ENCODE measurements at regions not wholly inside any gene's neighbourhood (a gene's known extent, or its start where the extent isn't known, plus 50 kb on each side); places are given as distances from the start of the nearest gene placed in this dataset.
"Not testable (repeated sequence)": the region's sequence is repeated elsewhere in the genome, so short reads cannot be mapped to it uniquely, and the experiment has no call there.

DNA sequence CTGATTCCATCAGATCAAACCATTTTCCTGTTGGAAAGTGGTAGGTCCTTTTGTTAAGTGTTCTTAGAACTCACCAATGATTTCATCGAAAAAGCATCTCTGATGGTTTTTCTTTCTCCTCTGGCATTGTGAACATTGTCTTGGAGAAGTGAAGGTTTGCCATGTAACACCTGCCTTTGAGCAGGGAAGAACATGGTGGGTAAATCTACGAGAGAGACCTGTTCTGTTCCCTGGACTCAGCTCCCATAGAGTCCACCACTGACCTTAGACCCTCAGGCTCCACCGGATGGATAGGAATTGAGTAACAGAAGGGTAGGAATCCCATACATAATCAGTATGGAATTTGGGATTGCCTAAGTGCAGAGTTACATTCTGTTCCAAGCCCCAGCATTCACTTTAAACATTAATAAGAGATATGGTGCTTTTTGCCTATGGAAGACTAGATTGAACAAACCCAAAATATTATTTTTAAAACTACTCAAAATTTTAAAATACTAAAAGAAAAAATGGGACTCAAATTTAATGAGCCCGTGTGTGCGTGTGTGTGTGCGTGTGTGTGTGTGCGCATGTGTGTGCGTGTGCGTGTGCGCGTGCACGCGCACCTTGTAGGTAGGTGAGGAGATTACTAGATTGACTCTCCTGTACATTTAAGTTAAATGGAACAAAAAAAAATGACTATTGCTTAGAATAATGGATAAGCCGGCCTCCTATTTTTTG lies 92.0 kb downstream of the C9orf152 start:
- intact Hi-C loops (cut with DNase I), result no loop called here

DNA sequence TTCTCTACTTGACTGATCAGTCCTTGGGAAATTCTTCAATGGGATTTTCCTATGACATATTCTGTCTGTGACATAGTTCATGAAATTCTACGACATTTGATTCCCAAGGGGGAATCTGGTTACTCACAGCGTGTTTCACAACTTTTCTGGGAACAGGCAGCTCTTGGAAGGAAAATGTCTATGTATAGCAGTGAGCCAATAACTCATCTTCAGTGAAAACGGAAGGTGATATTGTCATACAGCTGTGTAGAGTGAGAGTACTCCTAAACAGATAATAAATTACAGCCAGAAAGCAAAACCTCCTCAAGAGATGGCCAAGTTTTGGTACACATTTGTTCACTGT lies 91.4 kb downstream of the C9orf152 start:
- peak; percentile 11 for ATAC-seq (ENCODE audit: poor library complexity)
- intact Hi-C loops (cut with DNase I), result no loop called here
- no peak for DNase-seq

More for the DNA sequence above, 92.0 kb downstream of the C9orf152 start:
- DNase-seq (no peak), ATAC-seq (ENCODE audit: poor library complexity) (no peak)

DNA sequence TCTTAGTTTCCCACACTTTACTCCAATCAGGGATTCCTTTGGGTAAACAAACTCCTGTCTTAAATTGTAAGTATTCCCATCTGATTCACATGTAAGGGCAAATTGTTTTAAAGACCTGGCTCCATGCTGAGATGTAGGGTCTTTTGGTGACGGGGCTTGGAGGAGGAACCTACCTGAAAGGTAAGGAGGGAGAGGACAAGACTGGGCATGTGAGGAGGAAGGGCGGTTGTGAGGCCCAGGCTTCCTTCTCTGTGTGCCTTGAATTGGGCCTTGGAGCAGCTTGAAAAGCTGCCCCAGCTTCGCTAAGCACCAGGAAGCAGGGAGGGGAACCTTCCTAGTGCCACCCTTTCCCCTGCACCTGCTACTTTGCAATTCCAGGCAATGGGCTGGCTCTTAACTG lies 86.8 kb downstream of the C9orf152 start:
- intact Hi-C loops (cut with DNase I), result no loop called here
- DNase-seq (no peak), ATAC-seq (ENCODE audit: poor library complexity) (no peak)

DNA sequence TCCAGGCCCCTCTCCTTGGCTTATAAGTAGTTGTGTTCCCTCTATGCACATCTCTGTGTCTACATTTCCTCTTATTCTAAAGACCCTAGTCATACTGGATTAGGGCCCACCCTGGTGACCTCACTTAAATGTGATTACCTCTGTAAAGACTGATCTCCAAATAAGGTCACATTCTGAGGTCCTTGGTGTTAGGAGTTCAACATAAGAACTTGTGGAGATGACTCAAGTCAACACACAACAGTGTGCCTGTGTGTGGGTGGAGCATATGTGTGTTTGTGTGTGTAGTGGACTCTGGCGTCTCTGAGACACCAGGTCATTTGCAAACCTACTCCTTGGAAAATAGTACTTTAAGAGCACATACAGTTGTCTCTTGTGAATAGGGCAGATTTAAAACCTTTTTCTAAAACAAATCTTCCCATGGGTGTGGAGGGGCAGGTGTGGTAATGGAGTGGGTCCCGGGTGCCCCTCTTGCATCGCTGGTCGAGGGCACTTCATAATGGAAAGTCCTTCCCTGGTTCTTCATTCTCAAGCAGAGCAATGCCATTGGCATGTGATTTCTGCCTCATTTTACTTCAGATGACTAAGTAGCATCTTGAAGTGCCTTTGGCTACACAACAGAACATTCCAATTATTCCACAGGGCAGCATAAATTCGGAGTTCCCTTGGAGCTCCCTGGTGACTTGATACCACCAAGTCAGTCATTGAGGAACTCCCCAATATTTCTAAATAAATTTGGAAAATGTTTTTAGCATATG lies 84.4 kb downstream of the C9orf152 start:
- intact Hi-C loops (cut with DNase I), result no loop called here
- ATAC-seq (ENCODE audit: poor library complexity) (no peak), DNase-seq (no peak)

DNA sequence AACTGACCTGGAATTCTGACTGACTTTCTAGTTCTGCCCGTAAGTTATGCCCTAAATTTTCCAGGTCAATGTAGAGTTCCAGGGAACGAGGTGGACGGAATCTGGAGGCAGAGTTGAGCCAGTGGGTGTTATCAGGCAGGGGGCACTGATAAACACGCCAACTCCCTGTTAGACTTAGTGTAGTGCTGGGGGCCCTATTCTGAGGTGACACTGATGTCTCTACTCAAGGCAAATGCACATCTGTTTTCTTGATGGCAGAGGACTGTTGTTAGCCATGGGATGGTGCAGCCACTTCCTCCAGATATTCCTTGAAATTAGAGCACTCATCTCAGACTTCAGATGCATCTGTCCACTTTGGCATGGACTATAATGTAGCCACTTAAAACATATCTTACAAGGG lies 83.5 kb downstream of the C9orf152 start:
- DNase-seq (no peak), ATAC-seq (ENCODE audit: poor library complexity) (no peak)
- intact Hi-C loops (cut with DNase I), result no loop called here

DNA sequence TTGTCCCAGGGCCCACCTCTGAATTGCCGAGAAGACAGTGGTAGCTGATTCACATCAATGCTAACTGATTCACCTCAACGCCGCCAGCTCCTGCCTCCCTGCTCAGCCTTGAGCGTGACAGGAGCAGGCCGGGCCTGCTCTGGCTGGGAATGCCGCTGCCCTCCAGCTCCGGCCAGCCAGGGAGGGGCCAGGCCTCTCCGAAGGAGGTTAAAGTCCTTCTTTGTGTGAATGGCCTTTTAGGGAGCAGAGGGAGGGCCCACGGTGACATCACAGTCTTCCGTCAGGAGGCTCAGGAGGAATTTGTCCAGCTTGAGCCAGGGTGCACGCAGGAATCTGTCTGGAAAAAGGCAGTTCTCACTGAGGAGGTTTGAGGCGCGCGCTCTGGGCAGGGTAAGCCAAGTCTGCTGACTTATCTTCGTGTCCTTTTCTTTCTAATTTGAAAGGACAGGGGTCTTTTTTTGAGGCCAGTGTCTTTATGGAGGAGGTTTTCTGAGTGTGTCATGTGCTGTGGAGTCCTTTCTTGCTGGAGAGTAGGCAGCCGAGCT lies 82.7 kb downstream of the C9orf152 start:
- ATAC-seq (ENCODE audit: poor library complexity) (peak; percentile 85), DNase-seq (peak; percentile 90)
- intact Hi-C loops (cut with DNase I), result no loop called here

DNA sequence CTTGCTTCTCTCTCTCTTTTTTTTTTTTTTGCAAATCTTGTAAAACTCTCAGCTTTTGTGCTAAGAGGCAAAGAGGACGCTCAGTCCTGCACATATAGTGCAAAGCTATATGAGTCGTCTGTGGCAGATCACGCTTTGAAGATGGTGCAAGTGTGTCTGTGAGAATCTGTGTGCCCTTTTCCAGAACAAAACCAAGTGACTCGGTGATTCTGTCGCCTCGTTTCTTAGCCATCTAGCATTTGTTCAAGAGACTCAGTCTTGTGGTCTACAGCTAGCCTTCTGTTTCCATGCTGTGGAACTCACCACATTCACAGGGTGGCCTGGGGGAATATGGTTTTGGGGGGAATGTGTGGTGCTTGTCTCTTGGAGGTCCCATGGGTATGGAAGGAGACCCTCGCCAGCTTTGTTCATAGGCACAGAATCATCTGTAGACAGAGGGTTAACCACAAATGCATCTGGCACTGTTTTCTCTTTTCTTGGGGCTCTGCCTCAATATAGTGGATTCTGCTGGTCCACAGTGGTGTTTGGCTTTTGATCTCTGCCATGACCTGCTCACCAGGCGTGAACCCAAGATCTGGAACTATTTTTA lies 82.1 kb downstream of the C9orf152 start:
- intact Hi-C loops (cut with DNase I), result no loop called here
- DNase-seq, result no peak
- peak; percentile 10 for ATAC-seq (ENCODE audit: poor library complexity)

DNA sequence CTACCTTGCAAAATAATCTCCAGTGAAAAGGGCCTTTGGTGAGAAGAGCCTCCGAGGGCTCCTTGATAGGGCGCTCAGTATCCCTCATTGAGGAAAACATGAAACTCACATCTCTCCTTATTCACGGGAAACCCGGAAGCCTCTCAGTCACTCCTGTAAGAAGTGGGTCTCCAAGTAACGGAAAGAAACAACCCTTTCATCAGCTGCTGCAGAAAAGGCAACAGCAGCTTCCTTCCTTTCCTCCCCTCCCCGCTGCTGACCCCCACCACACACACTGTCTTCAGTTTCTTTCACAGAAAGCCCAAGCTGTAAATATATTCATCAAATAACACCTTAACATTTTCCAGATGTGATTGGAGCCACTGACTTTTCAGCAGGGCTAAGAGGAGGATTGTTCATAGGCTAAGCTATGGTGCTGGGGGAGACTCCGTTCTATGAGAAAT lies 81.4 kb downstream of the C9orf152 start:
- DNase-seq (no peak), ATAC-seq (ENCODE audit: poor library complexity) (no peak)
- intact Hi-C loops (cut with DNase I), result no loop called here

DNA sequence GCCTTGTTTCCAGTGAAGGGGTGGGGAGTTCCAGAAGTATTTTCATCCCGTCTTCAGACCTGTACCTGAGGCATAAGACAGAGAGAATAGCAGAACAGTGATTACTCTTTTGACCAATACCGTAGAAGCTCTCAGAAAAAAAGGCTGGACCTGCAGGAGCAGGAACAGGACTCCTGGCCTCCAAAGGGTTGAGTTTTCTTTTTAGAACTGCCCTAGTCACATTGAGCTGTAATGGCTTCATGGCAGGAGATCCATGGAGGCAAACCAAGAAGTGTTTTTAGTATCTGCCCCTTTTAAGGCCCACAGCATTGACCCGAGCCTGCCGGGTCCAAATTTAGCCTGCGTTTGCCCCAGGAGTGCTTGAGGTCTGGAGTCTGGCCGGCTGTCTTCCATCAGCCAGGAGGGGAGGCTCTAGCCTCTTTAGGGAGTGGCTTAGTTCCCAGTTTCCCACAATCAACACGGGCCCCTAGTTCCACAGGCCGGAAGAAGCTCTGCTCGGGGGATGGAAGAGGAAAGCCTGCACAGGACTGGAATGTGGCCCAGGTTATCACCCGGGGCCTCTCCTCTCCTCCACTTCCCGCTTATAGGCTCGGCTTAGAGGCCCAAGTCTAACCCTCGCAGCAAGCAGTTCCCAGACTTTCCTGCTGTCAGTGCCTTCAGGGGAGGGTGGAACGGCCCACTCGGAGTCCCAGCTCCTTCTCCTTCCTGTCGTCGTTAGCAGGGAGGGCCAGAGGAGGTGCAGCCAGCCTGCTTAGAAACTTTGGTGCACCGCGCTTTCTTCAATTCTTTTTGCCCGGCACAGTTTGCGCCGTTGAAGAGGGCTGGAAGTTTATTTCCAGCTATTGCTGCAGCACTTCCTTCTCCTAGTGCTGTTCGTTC lies 80.7 kb downstream of the C9orf152 start:
- DNase-seq, result peak; percentile 86
- peak; percentile 84 for ATAC-seq (ENCODE audit: poor library complexity)
- intact Hi-C loops (cut with DNase I), result no loop called here

DNA sequence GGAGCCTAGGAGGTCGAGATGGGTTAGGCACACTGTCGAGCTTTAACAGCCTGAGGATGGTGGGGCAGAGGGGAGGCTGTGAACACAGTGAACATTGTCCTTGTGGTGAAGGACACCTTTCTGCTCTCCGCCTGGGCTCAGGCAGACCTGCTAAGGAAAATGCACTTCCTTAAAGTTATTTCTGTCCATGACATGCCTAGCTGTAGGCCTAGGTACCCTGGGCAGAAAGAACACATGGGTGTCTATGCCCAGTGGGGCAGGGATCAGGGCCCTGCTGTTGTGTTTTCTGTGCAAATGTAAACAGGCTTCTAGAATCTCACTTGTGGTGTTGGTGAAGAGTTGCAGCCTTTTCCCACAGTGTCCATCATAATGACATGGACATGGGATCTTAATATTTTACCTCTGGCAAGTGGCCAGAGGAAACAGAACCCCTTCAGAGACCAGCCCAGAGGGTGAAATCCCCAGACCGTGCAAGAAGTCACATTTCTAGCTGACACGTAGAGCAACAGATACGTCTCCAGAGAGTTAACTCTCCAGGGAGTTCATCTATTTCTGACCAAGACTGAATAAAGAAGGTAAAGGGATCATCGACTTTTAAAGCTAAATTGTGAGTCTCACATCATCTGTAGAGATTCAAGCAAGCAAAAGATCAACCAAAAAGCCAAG lies 79.2 kb downstream of the C9orf152 start:
- no peak for DNase-seq
- no peak for ATAC-seq (ENCODE audit: poor library complexity)
- intact Hi-C loops (cut with DNase I), result no loop called here

DNA sequence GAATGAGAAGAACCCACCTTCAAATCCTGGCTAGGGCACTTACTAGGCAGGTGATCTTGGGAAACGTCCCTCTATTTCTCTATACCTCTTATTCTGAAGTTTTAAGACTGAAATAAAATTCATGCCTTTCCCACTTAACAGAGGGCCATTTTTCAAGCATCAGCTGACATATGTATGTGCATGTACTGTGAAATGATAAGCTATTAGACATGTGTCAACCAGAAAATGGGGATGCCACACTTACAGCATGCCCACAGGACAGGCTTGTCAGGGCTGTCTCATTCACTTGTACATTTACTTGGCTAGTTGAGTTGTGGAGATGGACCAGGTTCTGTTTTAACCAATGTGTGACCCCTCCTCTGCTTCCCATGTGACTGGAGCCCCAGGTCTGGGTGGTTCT lies 78.5 kb downstream of the C9orf152 start:
- intact Hi-C loops (cut with DNase I), result no loop called here
- DNase-seq, result no peak
- ATAC-seq (ENCODE audit: poor library complexity), result no peak

DNA sequence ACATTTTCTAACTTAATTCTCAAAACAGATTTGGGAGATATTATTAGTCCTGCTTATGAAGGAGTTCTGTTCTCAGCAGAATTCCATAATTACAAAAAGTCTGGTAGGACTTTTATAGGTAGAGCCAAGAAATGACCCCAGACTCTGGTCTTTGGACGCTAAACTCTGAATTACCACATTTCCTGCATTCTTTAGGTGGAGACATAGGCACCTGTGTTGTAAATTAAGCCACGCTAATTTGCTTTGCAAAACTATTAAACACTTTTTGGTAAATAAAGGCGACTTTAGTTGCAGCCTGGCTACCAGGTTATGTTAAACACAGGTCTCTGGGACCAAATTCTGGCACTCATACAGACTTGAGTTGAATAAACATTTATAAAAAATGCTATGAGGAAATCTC lies 77.7 kb downstream of the C9orf152 start:
- DNase-seq, result no peak
- ATAC-seq (ENCODE audit: poor library complexity), result no peak
- intact Hi-C loops (cut with DNase I), result no loop called here

DNA sequence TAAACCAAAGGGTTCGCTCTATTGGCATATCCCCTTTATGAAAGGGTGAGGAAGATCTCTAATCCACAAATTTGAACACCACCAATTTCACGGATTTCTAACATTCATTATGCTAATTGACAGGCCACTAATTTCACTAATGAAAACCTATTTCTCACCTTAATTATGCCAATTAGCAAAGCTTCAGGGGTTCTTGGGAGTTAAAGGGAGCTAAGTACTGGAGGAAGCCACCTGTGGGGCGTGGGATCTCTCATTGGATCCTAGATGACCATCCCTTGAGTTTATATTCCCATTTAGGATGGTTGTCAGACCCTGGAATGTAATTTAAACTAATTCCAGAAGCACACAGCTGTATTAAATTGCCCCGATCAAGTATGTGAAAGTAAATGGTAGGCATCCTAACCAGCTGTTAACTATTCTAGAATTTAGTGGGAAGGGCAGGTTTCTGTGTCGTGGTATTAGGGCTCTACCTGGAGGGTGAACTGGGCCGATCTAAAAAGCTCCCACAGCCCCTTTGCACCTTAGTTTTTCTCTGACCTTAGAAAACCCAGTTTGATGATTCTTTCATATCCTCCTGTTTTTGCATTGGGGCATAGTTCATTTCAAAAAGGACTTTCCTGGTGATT lies 77.1 kb downstream of the C9orf152 start:
- DNase-seq, result no peak
- no peak for ATAC-seq (ENCODE audit: poor library complexity)
- intact Hi-C loops (cut with DNase I), result no loop called here

DNA sequence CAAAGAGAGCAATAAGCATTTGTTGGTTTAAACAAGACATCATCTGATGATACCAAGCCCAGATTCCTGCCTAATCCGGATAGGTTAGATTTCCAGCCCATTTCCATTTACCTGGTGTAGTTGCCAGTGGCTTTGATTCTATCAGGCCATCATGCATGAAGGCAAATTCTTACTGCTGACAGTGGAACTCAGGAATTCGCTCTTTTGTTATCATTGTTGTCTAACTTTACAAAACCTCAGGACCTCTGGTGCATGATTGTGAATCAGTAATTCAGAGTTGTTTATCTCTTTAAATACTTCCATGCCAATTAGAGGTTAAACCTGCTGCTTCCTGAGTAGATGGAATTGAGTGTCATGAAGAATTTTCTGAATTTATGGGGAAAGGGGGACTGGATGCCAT lies 76.5 kb downstream of the C9orf152 start:
- intact Hi-C loops (cut with DNase I), result no loop called here
- no peak for DNase-seq
- ATAC-seq (ENCODE audit: poor library complexity), result no peak

DNA sequence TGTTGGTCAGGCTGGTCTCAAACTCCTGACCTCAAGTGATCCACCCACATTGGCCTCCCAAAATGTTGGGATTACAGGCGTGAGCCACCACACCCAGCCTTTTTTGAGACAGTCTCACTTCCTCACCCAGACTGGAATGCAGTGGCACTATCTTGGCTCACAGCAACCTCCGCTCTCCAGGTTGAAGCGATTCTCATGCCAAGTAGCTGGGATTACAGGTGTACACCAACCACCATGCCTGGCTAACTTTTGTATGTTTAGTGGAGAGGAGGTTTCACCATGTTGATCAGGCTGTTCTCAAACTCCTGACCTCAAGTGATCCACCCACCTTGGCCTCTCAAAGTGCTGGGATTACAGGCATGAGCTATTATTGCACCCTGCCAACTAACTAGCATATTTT lies 75.4 kb downstream of the C9orf152 start:
- ATAC-seq (ENCODE audit: poor library complexity); DNase-seq; intact Hi-C loops (cut with DNase I): not testable (repeated sequence)

DNA sequence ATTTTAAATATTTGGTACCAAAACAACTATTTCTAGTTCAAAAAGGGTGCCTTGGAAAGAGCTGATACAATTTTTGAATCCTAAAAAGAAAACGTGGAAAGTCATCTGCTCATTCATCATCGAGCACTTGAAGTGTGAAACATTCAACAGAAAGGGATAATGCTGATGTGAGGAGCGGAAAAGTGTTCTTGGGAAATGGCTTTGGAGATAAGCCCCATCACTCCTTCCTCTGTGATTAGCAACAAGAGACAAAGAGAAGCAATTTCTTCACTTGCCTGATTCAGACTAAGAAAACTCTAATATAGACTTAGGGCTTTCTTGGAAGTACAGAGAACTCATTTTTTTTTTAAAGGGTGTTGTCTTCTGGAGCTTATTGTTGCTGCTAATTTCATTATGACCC lies 74.9 kb downstream of the C9orf152 start:
- intact Hi-C loops (cut with DNase I), result no loop called here
- no peak for DNase-seq
- ATAC-seq (ENCODE audit: poor library complexity), result no peak

DNA sequence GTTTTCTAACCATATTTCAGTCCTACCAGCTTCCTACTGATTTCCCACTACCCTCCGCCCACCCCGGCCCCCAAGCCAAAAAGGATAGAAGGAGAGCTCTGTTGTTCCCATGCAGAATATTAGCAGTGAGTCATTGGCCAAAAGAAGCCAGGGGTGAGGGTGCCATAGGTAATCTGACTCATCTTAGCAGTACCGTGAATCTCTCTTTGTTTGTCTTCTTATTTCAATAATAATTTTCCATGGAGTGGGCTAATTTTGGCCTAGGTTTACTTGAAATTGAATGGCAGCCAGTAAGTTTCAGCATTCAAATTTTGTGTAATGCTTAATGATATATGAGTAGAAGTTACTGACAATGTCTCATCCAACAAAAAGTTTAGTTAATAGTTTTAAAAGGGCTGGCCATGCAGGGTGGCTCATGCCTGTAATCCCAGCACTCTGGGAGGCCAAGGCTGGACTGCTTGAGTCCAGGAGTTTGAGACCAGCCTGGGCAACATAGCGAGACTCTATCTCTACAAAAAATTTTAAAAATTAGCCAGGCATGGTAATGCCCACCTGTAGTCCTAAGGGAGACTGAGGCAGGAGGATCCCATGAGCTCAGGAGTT lies 74.2 kb downstream of the C9orf152 start:
- DNase-seq (no peak), ATAC-seq (ENCODE audit: poor library complexity) (no peak)
- intact Hi-C loops (cut with DNase I), result no loop called here

DNA sequence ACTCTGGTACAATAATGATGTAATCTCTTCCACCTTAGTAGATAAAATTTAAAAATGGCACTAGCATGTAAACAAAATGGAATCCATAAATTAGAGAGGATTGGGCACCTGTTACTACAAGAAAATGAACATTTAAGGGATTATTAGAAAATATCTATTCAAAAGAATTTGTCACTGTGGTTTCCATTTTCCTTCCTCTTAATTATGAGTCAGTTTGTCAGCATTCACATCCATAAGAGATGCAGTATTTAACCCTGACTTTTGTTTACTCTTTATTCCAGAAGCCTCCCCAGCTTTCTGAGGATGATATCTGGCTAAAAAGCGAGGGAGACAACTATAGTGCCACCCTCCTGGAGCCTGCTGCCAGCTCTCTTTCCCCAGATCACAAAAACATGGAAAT lies 72.1 kb downstream of the C9orf152 start:
- intact Hi-C loops (cut with DNase I), result no loop called here
- DNase-seq, result no peak
- ATAC-seq (ENCODE audit: poor library complexity), result no peak

Measured in Right ventricle myocardium superior (tissue), 1 donor.